ENCODE measurements at regions not wholly inside any gene's neighbourhood (a gene's known extent, or its start where the extent isn't known, plus 50 kb on each side); places are given as distances from the start of the nearest gene placed in this dataset.

- no peak for DNase-seq (ENCODE audit: low read depth)
Measured at GRCh38 chr9:673264-673965, 168.1 kb upstream of the DMRT1 start.

- no peak for DNase-seq (ENCODE audit: low read depth)
Measured at GRCh38 chr9:673966-674526, 167.5 kb upstream of the DMRT1 start.

- DNase-seq (ENCODE audit: low read depth) = no peak
Measured at GRCh38 chr9:675697-676370, 165.7 kb upstream of the DMRT1 start.

DNA sequence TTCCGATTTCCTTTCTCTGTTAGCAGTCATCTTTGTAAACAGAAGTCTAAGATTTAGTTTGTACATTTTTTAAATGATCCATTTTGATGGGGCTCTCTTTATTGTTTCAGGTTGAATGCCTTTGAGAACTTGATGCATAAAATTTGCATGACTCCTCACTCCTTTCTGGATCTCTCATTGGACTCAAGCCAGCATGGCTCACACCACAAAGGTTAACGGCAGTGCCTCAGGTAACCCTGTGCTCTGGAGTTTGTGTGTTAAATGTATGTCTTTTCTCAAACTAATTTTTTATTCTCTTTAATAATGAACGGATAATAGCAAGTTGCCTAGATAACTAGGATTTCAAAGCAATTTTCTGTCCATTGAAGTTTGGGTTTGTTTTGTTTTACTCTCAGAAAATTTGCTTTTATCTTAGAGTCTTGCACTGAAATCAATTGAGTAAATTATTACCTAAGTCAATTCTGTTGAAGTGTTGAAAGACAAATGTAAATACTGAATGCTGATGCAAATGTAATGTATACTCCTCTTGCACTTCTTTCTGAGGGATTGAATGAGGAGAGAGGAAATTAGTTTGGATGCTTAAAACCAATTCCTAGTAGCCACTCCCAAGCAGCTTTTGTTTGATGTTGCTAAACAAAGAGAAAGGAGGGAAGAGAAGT lies 164.6 kb upstream of the DMRT1 start:
- DNase-seq (ENCODE audit: low read depth) = no peak

- no peak for DNase-seq (ENCODE audit: low read depth)
Measured at GRCh38 chr9:677461-678097, 163.9 kb upstream of the DMRT1 start.

- no peak for DNase-seq (ENCODE audit: low read depth)
Measured at GRCh38 chr9:678897-679296, 162.6 kb upstream of the DMRT1 start.

GRCh38 chr9:679462-679861 lies 162.0 kb upstream of the DMRT1 start:
- no peak for DNase-seq (ENCODE audit: low read depth)

DNA sequence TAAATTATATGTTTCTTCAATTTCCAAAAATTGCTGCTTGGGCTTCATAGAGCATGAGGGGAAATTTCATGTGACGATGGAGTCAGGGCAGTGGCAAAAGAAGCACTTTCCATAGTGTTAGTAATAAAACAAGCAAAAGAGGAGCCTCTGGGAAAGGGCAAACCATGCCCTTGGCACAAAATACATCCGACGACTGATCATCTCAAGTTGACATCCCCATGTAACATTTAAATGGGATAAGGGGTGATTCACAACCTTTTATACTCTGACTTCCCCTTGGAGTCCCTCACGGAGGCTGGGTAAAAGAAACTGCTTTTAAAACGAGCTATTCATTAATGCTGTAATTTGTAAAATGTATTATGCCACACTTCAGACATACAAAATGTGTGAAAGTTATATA lies 161.4 kb upstream of the DMRT1 start:
- no peak for DNase-seq (ENCODE audit: low read depth)

- DNase-seq (ENCODE audit: low read depth) = no peak
Measured at GRCh38 chr9:682633-683508, 158.6 kb upstream of the DMRT1 start.

GRCh38 chr9:683509-684021 lies 157.9 kb upstream of the DMRT1 start:
- no peak for DNase-seq (ENCODE audit: low read depth)

DNA sequence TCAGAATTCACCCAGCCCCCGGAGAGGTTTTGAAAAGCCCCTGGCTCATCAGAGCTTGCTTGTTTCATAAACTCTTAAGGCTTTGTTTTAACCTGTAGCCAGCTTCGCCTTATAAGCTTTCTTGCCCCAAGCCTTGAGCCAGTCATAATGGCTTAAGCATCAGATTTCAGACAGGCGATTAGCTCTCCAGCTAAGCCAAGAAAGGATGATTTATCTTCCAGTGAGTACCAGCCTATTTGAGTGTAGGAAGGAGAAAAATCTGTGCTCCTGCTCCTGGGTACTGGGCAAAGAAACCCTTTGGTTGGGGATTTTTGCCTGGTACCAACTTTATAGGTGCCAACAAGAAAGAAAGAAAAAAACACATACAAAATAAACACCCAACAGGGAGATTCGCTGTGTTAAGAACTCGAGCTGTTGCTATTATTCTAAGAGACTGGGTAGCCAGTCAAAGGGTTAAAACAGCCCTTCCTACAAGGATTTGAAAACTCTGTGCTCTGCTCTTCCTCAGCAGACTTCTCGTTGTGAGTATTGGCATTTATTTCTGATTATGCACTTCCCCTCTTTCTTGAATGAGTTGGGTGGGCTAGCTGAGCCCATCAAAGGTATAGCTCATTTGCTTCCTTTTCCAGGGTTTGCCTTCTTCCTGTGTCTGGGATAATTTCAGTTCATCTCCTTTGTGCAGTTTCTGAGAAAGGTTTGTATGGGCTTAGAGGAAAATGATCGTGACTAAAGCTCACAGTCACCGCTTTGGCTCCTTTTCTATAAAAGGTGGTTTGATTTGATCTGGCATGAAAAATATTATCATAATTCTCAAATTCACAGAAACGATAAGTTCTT lies 157.2 kb upstream of the DMRT1 start:
- DNase-seq (ENCODE audit: low read depth) = no peak

GRCh38 chr9:684941-685340 lies 156.6 kb upstream of the DMRT1 start:
- no peak for DNase-seq (ENCODE audit: low read depth)

- DNase-seq (ENCODE audit: low read depth) = no peak
Measured at GRCh38 chr9:686321-686813, 155.1 kb upstream of the DMRT1 start.

DNA sequence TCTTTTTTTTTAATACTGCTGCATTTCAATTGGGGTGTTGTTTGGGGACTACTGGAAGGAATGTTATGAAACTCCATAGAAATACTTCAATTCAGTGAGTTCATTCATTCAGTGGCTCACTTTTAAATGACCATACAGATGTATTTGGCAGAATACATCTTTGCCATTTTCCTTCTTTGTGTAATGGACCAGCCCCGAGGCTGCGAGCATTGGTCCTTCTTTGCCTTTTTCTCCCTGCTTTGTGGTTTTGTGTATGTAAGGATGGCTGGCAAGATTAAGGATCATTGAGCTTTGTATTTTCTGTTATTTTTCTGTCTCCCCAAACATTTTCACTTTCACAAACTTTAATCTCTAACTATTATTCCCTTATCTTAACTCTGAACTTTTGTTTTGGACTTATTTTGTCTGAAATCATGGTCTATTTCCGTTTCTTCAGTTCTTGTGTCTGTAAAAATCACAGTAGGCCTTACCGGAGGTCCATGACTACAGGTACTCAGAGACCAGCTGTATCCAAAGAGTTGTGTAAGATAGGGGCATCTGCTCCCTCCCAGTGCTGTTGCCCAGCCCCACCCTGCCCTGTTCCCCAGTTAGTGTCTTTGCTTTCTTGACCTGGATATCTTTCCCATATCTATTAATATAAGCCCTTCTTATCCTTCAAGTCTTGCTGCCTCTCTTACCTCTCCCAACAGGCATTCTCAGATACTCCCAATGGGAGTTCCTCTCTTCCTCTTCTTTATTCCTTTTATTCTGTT lies 154.3 kb upstream of the DMRT1 start:
- no peak for DNase-seq (ENCODE audit: low read depth)

DNA sequence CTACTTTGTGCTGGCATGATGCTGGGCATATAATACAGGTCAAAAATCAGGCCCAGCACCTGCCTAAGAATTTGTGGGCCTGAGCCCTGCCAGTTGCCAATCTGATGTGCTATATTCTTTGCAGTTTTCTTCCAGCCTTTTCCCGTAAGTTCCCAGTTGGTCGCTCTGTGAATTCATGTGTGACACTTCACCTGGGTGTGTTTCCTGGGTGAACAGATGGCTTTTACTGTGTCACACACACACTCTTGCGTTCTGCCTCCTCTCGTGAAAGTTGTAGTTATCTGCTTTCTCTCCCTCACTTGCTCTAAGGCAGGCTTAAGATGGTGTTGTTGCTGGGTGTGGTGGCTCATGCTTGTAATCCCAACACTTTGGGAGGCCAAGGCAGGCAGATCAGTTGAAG lies 153.5 kb upstream of the DMRT1 start:
- no peak for DNase-seq (ENCODE audit: low read depth)

DNA sequence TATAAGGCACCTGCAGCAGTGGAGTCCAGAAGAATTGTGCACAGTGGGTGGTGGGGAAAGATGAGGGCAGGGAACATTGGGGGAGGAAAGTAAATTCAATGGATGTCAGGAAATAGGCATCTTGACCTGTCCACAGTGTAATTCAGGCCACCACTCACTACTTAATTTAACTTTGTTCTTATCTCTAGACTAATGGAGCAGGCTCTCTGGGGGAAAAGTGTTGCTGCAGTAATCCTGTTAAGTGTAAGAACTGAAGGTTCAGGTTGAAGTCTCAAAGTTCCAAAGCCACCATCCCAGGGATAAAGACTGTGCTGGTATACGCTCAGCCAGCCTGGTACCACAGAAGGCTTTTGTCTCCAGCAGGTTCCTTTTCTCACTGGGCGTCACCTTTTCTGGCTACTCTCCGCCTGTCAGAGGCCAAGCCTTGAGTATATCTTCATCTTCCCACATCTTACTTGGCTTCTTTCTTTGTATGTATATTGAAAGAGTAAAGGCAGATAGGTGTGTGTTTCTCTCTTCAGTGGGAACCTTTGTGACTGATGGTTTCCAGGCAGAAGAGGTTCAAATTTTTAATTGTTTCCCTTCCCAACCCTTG lies 150.9 kb upstream of the DMRT1 start:
- DNase-seq (ENCODE audit: low read depth) = no peak

GRCh38 chr9:691825-692400 lies 149.6 kb upstream of the DMRT1 start:
- no peak for DNase-seq (ENCODE audit: low read depth)

DNA sequence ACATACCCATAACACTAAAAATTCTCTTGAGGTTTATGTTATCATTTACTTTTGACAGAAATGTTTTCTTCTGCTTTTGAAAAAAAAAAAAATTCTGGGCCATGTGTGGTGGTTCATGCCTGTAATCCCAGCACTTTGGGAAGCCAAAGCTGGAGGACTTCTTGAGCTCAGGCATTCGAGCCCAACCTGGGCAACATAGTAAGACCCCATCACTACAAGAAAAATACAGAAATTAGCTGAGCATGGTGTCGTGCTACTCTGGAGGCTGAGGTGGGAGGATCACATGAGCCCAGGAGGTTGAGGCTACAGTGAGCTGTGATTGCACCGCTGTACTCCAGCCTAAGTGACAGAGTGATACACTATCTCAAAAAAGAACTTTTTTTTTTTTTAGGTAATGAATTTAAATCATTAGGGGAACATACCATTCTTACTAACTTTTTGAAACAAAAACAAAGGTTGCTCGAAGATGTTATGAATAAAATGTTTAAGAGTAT lies 148.8 kb upstream of the DMRT1 start:
- no peak for DNase-seq (ENCODE audit: low read depth)

All from stimulated activated CD8-positive, alpha-beta memory T cell treated with anti-CD3 and anti-CD28 coated beads, Interleukin-12 subunit alpha, Interleukin-12 subunit beta, amount 100 ng/mL, for 4 hours (primary cell).